NCI-H82 treated with DMSO at 0.1 percent for 48 hours (cell line): ENCODE measurements at regions not wholly inside any gene's neighbourhood (a gene's known extent, or its start where the extent isn't known, plus 50 kb on each side); places are given as distances from the start of the nearest gene placed in this dataset.
A peak's percentile ranks its signal among the peaks of the same experiment; 100 is the strongest.
"Not testable (repeated sequence)": the region's sequence is repeated elsewhere in the genome, so short reads cannot be mapped to it uniquely, and the experiment has no call there.

ENCODE experiments used
- DNase-seq: peaks from one replicate; lab custom pipeline; 2025; ENCODE audit not compliant: unreplicated experiment; lab: John Stamatoyannopoulos, UW

DNA sequence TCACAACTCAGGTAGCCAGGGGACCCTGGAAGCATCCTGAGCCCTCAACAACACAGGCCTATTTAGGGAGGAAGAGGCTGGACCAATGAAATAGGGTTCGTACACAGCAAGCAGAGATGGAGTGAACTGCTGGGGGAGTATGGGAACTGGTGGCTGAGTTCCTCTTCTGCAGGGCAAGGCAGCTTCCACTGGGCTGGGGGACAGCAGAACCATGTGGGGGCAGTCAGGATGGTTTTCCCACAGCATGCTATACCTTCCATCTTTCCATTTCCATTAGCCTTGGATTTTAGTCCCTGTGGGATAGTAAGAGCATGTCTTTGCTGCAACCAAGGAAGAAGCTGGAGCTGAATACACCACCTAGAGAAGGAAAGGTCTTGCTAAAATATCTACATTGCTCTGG, 370.6 kb downstream of the CCSER2 start:
- no peak for DNase-seq

DNA sequence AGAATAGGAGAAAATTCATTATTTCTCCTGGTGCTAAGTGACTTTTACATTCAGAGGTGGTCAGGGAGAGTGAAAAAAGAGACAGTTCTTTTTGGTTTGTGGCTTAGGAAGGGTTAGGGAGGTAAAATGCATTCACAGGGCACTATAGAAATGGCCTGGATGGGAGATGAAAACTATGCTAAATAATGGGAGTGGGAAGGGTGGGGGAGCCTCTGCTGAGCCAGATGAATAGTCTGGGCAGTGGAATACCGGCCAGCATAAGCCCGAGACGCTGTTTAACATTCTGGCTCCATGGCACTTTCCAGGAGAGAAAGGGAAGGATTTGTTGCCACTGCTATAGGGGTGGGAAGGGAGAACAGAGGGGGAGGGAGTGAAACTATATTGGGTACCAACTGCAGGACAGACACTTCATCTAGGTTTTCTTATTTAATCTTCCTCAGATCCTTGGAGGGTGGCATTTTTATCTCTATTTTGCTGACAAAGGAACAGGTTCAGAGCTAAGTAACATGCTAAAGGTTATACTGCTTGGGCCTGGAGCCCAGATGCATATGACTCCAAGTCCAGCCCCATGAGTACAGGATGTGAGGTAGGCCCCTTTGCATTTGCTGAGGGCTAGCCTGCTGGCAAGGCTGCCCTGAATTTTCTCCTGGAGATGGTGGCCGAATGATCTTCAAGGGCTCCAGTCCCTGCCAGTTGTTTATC, 372.4 kb downstream of the CCSER2 start:
- DNase-seq: no peak

DNA sequence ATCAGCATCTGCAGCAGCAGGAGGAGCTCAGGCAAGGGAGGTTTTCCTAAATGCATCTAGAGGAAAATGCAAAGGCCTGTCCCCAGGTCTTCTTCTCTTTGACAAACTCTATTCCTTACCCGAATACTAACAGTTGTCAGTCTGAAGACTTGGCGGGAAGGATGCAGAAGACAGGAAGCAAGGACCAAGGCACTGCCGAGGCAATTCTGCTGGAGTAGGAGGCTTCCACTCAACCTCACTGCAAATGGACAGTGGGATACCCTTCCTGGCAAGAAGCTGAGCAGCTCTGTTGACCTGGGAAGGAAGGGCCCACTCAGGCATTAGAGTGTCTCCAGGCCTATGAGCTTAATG, 373.0 kb downstream of the CCSER2 start:
- DNase-seq: no peak

DNA sequence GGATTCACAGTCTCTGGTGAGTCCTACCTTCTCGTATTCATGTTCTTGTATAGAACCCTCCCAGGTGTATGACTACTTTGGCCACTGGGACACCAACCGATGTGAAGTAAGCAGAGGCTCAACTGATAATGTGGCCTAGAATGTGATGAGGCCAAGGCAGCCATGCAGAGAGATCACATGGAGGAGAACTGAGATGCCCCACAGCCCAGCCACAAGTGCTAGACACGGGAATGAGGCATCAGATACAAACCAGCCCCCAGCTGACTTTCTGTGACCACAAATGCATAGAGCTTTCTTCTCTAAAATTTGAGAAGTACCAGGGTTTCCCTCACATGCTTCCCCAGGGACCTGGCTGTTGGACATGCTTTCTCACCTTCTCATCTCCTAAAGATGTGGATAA, 375.7 kb downstream of the CCSER2 start:
- DNase-seq: no peak

DNA sequence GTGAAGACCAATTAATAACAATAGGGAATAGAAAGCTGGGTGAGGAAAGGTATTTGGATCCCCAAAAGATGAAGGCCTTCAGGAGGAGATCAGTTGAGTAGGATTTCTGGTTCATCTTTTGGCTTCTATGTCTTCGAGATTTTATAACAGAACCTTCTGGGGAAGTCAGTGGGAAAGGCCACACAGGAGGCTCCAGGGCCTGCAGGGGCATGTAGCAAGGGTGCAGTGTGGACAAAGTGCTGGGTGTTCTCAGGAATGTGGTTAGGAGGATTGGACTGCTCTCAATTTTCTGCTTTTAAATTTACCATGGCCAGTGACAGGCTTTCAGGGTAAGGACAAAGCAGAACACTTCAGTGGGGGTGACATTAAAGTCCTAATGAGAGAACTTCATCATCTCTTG, 378.0 kb downstream of the CCSER2 start:
- DNase-seq: no peak

DNA sequence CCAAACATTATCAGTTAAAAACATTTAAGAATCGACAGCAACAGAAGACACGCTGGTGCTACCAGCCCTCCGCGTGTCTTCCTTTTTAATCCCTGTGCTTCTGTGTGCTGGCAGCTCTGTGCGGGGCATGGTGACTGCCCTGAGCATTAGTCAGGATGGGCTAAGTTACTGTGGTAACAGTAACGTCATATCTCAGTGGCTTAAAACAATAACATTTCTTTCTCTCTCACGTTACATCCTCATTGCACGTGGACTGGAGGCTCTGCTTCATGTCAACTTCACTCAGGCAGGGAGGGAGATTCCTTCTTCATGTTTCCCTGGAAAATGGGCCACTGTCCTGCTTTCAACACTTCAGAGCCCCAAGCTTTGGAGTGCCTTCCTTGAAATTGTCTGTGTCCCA, 378.5 kb downstream of the CCSER2 start:
- no peak for DNase-seq

DNA sequence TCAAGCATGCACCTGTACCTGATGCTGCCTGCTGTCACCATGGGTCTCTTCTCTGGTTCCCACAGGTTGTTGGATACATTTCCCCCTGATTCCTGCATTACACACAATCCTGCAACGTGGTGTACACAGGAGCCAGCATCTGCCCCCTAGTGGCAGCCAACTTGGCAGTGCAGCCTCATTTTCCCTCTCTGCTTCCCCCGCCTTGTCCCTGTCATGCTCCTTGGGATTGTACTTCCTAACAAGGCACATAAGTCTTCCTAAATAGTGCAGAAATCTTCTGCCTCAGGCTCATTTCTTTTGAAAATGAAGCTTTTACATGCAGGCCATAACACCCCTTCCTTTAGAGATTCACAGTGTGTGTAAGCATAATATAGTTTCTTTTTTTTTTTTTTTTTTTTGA, 387.5 kb downstream of the CCSER2 start:
- peak; percentile 26 for DNase-seq

DNA sequence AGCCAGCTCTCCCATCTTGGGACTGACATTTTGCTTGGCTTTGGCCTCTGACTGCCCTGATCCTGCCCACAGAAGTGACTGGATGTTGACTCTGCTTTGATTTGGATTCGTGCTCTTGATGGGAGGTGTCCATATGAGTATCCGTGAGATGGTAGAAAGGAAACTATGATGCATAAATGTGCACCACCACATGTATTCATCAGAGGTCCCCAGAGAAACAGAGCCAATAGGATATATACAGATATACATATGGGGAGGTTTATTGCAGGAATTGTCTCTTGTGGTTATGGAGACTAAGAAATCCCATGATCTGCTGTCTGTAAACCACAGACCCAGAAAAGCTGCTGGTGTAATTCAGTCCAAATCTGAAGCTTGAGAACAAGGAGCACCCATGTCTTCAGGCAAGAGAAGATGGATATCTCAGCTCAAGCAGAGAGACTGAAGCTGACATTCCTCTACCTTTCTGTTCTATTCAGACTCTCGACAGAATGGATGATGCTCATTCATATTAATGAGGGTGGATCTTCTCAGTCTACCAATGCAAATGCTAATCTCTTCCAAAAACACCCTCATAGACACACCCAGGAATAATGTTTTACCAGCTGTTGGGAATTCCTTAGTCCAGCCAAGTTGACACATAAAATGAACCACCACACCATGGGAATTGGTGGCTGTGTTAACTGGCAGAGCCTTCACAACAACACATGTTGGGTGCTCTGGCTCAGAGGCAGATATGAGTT, 390.7 kb downstream of the CCSER2 start:
- no peak for DNase-seq

DNA sequence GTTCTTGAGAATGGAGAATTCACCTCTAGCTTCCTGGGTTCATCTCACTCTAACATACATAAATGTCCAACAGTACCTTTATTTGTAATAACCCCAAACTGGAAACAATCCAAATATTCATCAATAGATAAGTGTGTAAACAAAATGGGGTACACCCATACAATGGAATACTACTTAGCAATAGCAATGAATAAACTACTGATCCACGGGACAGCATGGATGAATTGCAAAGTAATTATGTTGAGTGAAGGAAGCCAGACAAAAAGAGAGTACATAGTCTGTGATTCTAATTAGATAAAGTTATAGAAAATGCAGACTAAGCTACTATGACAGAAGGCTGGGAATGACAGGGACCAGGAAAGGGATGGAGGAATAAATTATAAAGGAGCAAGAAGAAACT, 391.3 kb downstream of the CCSER2 start:
- DNase-seq: no peak

DNA sequence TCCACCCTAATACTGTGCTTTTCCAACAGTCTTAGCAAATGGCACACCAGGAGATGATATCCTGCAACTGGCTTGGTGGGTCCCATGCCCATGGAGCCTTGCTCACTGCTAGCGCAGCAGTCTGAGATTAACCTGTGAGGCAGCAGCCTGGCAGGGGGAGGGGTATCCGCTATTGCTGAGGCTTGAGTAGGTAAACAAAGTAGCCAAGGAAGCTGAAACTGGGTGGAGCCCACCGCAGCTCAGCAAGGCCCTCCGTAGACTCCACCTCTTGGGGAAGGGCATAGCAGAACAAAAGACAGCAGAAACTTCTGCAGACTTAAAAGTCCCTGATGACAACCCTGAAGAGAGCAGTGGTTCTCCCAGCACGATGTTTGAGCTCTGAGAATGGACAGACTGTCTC, 399.0 kb downstream of the CCSER2 start:
- DNase-seq: no peak

DNA sequence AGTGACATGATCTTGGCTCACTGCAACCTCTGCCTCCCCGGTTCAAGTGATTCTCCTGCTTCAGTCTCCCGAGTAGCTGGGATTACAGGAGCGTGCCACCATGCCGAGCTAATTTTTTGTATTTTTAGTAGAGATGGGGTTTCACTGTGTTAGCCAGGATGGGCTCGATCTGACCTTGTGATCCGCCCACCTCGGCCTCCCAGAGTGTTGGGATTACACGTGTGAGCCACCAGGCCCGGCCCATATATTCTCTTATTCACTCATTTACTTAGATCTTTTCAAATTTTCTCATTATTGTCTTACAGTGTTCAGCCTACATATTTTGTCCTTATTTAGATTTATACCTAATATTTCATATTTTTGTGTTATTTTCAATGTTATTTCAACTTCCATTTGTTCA, 410.7 kb downstream of the CCSER2 start:
- not testable (repeated sequence) for DNase-seq

DNA sequence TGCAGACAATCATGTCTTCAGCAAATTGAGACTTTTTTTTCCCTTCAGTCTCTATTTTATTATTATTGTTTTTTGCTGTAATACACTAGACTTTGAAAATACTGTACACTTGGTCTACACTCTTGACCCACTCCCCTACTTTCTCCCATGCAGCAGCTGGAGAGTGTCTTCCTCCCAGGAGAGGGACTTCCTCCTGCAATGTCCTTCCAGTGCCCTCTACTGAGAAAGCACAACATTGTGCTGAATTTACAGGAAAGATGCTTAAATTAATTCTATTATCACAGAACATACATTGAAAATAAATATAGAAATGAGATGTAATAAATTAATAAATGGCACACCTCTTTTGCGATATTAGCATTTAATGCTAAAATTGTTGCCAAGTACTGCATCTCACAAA, 411.3 kb downstream of the CCSER2 start:
- no peak for DNase-seq

DNA sequence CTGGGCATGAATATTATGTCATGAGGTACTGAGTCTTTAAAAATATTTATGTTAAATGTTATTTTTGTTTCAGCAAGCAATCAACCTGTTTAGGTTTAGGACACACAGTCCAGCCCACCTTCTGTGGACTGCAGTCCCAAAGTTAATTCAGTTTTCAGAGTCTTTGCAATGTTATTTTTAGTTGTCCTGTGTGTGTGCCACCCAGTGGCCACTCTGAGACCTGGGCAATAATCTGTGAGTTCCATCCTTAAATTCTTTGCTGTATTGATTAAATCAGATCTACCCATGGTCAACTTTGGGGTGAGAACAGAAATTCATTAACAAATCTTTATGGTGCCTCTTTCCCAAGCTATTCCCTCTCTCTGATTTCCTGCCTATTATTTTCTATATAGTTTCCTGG, 415.1 kb downstream of the CCSER2 start:
- DNase-seq: no peak

DNA sequence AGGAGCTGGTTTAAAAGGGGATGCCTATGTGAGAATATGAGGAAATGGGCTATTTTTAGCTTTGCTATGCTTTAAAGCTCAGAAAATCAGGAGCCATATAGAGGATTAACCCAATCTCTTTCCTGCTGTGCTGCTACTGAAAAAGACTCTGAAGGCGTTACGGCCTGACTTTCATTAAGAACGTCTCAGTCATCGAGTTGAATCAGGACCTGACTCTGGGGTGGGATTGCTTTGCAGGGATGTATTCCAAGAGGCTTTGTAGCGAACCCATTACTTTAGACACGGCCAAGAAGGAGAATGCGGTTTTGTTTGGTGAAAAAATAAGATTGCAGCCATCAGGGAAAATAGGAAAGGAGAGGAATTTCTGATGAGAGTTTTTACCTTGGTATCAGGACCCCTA, 426.9 kb downstream of the CCSER2 start:
- DNase-seq: peak; percentile 72

DNA sequence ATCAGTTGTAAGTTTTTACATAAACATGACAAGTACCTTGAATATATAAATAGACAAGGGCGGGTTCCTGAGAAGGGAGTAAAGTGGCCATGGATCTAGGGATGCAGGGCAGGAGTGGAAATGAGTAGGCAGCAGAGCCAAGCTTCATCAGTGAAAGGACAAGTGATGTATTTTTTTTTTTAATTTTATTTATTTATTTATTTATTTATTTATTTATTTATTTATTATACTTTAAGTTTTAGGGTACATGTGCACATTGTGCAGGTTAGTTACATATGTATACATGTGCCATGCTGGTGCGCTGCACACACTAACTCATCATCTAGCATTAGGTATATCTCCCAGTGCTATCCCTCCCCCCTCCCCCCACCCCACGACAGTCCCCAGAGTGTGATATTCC, 428.3 kb downstream of the CCSER2 start:
- DNase-seq: not testable (repeated sequence)

DNA sequence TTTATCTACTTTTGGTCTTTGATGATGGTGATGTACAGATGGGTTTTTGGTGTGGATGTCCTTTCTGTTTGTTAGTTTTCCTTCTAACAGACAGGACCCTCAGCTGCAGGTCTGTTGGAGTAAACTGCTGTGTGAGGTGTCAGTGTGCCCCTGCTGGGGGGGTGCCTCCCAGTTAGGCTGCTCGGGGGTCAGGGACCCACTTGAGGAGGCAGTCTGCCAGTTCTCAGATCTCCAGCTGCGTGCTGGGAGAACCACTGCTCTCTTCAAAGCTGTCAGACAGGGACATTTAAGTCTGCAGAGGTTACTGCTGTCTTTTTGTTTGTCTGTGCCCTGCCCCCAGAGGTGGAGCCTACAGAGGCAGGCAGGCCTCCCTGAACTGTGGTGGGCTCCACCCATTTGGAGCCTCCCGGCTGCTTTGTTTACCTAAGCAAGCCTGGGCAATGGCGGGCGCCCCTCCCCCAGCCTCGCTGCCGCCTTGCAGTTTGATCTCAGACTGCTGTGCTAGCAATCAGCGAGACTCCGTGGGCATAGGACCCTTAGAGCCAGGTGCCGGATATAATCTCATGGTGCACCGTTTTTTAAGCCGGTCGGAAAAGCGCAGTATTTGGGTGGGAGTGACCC, 433.7 kb downstream of the CCSER2 start:
- not testable (repeated sequence) for DNase-seq

DNA sequence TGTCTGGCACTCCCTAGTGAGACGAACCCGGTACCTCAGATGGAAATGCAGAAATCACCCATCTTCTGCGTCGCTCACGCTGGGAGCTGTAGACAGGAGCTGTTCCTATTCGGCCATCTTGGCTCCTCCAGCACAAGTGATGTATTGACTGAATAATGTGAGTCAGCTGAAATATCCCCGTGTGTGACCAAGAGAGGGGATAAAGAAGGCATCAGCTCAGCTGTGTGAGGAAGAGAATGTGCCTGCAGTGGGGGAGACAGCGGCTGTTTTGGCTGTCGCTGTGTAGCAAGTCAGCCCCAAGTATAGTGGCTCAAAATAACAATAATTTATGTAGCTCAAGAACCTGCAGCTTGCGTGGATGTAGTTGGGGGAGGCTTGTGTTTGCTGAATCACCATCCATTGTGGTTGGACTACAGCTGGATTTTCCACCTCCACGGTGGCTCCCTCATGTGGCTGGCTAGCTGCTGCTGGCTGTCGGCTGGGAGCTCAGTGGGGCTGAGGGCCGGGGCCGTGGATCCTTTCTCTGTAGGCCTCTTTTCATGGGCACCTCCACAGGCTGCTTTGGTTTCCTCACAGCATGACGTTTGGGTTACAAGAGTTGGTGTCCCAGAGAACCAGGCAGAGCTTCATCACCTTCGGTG, 434.5 kb downstream of the CCSER2 start:
- no peak for DNase-seq

DNA sequence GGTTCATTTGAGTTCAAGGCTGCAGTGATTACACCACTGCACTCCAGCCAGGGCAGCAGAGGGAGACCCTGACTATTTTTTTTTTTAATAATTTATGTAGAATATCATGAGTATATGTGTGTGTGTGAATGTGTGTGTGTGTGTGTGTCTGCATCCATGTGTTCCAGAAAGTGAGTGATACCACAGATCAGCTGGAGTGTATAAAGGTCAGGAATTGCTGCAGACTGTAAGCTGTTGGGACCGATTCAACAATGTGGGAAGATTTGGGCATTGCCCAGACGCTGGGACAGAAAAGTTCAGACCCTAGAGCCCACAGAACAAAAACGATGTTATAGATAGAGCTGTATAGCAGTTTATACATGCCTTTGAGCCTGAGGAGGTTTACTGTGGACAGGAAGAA, 435.6 kb downstream of the CCSER2 start:
- no peak for DNase-seq

DNA sequence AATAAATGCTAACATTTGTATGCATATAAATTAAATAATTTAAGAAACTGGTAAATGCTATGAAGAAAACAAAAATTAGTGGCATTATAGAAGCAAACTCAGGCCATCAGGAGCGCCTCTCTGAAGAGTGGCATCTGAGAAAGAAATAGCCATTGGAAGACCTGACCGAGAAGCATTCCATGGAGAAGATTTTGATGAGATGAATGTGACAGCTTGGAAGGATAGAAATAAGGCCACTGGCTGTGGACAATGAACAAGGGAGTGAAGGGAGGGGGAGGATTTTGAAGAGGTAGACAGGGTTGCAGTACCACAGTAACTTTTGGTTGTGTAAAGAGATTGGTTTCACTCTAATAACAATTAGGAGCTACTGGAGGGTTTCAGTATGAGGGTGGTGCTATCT, 436.7 kb downstream of the CCSER2 start:
- DNase-seq: no peak

DNA sequence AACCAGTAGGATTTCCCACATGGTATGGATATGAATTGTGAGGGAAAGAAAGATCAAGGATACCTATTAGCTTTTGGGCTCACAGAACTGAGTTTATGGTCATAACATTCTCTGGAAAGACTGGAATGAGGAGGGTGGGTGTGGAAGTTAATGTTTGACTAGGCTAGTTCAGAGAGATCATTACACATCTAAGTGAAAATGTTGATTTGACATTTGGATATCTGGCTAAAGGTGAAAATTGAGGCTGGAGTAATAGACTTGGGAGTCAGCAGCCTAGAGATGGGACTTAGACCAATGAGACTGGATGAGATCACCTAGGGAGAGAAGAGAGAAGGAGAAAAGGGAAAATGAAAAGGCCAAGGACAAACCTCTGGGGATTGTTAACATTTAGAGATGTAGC, 437.3 kb downstream of the CCSER2 start:
- DNase-seq: no peak

DNA sequence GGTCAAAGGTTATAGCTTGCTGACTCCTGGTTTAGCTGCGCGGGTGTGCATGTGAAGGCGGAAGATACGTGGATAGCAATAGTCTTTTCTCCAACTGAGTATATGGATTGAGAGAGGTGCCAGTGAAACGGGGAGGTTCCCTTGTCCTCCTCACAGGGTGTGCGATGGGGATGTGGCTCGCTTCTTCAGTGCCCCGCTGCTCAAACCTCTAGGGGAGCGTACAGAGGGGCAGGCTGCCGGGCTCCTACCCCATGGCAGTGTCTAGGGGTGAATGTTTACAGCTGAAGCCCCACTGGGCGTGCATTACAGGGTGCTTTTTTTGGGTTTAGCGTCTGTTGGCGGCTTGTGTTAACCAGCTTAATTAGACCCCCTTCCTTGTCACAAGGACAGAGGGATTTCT, 438.5 kb downstream of the CCSER2 start:
- no peak for DNase-seq

DNA sequence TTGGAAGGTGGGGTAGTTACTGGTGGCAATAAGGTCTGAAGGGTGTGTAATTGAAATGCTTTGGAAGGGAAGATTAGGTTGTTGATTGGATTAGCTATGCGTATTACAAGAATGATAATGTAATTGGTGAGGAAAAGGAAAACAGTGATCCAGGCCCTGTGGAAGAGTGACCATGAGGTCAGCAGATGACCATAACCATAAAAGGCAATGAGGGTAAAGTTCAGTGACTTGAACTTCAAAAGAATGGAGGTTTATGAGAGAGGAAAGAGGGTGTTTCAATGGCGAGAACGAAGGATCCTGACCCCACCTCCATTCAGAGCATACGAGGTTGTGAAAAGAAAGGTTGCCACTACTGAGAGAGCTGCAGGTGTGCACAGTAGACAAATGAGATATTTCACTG, 439.7 kb downstream of the CCSER2 start:
- DNase-seq: no peak
